ENCODE measurements at regions not wholly inside any gene's neighbourhood (a gene's known extent, or its start where the extent isn't known, plus 50 kb on each side); places are given as distances from the start of the nearest gene placed in this dataset.

DNA sequence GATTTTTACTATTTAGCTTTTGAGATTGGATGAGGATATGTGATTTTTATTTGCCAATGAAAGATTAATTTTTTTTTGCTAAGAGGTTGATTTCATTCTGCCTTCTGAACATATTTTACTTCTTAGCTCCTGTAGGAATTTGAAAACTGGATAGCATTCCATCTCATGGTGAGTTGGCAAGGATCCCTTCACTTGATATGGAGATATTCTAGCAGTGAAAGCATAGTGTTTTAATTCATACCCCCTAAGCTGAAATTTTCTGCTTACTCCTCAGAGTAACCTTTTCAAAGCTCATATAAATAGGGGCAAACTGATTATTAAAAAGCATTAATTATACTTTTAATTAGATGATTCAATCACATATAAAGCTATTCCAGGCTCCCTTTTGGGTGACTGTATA, 61.0 kb upstream of the KCNJ3 start:
- TF ChIP-seq, protein P1, sequence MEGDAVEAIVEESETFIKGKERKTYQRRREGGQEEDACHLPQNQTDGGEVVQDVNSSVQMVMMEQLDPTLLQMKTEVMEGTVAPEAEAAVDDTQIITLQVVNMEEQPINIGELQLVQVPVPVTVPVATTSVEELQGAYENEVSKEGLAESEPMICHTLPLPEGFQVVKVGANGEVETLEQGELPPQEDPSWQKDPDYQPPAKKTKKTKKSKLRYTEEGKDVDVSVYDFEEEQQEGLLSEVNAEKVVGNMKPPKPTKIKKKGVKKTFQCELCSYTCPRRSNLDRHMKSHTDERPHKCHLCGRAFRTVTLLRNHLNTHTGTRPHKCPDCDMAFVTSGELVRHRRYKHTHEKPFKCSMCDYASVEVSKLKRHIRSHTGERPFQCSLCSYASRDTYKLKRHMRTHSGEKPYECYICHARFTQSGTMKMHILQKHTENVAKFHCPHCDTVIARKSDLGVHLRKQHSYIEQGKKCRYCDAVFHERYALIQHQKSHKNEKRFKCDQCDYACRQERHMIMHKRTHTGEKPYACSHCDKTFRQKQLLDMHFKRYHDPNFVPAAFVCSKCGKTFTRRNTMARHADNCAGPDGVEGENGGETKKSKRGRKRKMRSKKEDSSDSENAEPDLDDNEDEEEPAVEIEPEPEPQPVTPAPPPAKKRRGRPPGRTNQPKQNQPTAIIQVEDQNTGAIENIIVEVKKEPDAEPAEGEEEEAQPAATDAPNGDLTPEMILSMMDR (IDR thresholded peaks at IDR 0.05), result no peak
- no peak for TF ChIP-seq EP300 (IDR thresholded peaks at IDR 0.05)
- no peak for TF ChIP-seq POLR2A (IDR thresholded peaks at IDR 0.05)
- no peak for TF ChIP-seq POLR2AphosphoS5 (IDR thresholded peaks at IDR 0.05)

Data from gastroesophageal sphincter (tissue), 3 donors.